SK-N-SH treated with all-trans-retinoic acid at 6 μM for 48 hours (cell line): ENCODE measurements at regions not wholly inside any gene's neighbourhood (a gene's known extent, or its start where the extent isn't known, plus 50 kb on each side); places are given as distances from the start of the nearest gene placed in this dataset.

ENCODE experiments used
- ARNTL ChIP-seq: fragments of 450-650 bp; formaldehyde crosslinking; IDR thresholded peaks from 2 replicates; pipeline ENCODE4 v1.5.0; 2020; ENCODE audit warnings: low read depth, mild to moderate bottlenecking, moderate library complexity, borderline replicate concordance
- TCF4 ChIP-seq: fragments of 250-450 bp; sonication (Bioruptor Pico); IDR thresholded peaks from 2 replicates; pipeline ENCODE4 v1.8.0; 2021; ENCODE audit warnings: mild to moderate bottlenecking, moderate library complexity, borderline replicate concordance
- ZC3H10 ChIP-seq: fragments of 250-450 bp; sonication (Bioruptor Pico); IDR thresholded peaks from 2 replicates; pipeline ENCODE4 v1.5.1; 2021; ENCODE audit warnings: mild to moderate bottlenecking, moderate library complexity
- ZFP3 ChIP-seq: fragments of 250-450 bp; sonication (Bioruptor Pico); IDR thresholded peaks from 2 replicates; pipeline ENCODE4 v1.5.0; 2020; ENCODE audit warnings: mild to moderate bottlenecking, moderate library complexity
- ZFP30 ChIP-seq: fragments of 450-650 bp; formaldehyde crosslinking; IDR thresholded peaks from 2 replicates; pipeline ENCODE4 v1.5.0; 2022; ENCODE audit warnings: mild to moderate bottlenecking, moderate library complexity
- ZNF70 ChIP-seq: fragments of 450-650 bp; formaldehyde crosslinking; IDR thresholded peaks from 2 replicates; pipeline ENCODE4 v1.5.0; 2020; ENCODE audit warnings: mild to moderate bottlenecking, moderate library complexity
- ZNF8 ChIP-seq: fragments of 450-650 bp; formaldehyde crosslinking; IDR thresholded peaks from 2 replicates; pipeline ENCODE4 v1.5.0; 2020; ENCODE audit warnings: mild to moderate bottlenecking, moderate library complexity

DNA sequence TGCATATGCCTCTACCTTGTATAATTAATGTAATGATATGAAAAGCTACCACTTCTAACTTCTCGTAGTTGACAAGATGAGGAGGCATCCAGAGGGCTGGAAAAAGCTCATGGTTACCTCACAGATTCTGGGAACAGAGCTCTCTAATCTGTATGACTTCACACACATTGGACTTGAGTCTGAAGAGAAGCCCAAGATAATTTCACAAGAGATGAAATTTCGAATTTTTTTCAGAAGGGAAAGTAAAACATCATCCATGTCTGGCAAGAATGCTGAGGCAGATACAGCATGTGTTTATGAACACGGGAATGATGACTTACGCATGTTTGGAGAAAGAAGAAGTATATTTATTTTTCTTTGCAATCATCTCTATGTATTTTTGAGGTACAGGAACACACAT is 141.8 kb upstream of the TENT5A start:
- TF ChIP-seq TCF4 (CRISPR knock-in tag): no peak
- TF ChIP-seq ZNF70 (CRISPR knock-in tag): no peak
- TF ChIP-seq ZNF8: no peak
- no peak for TF ChIP-seq ZC3H10 (CRISPR knock-in tag)
- TF ChIP-seq ARNTL: no peak
- TF ChIP-seq ZFP30 (CRISPR knock-in tag): no peak
- no peak for TF ChIP-seq ZFP3 (CRISPR knock-in tag)
